Neuron (in vitro differentiated cells): ENCODE measurements at regions not wholly inside any gene's neighbourhood (a gene's known extent, or its start where the extent isn't known, plus 50 kb on each side); places are given as distances from the start of the nearest gene placed in this dataset.

Source experiments
- H2AFZ ChIP-seq: one replicate; pipeline ENCODE4 v1.6.1; 2013; ENCODE audit warnings: low read depth, mild to moderate bottlenecking, inconsistent platforms, low read length, moderate library complexity
- H3K27me3 ChIP-seq: one replicate; pipeline ENCODE4 v1.6.1; 2013; ENCODE audit warnings: low read length; ENCODE audit not compliant: insufficient read depth
- H3K36me3 ChIP-seq: one replicate; pipeline ENCODE4 v1.6.1; 2013; ENCODE audit warnings: low read length; ENCODE audit not compliant: insufficient read depth
- H3K4me1 ChIP-seq: one replicate; pipeline ENCODE4 v1.6.1; 2013; ENCODE audit warnings: low read length; ENCODE audit not compliant: insufficient read depth
- H3K4me3 ChIP-seq: 2 replicates; pipeline ENCODE4 v1.5.1; 2013; ENCODE audit warnings: mild to moderate bottlenecking, low read length, moderate library complexity
- H3K9me3 ChIP-seq: one replicate; pipeline ENCODE4 v1.6.1; 2013; ENCODE audit warnings: low read length

GRCh38 chr4:145302725-145303124 is 122.3 kb upstream of the OTUD4 start:
- H3K9me3 ChIP-seq = no peaks in the 10 kb centered on the region
- no peaks in the 10 kb centered on the region for H3K36me3 ChIP-seq
- no peaks in the 10 kb centered on the region for H3K27me3 ChIP-seq
- no peak overlapping the region for H3K4me3 ChIP-seq
- H2AFZ ChIP-seq = no peak overlapping the region
- H3K4me1 ChIP-seq = no peaks in the 10 kb centered on the region

- Histone ChIP-seq H2AFZ (no peak overlapping the region), H3K36me3 (no peaks in the 10 kb centered on the region), H3K9me3 (no peaks in the 10 kb centered on the region), H3K4me1 (no peaks in the 10 kb centered on the region), H3K4me3 (no peak overlapping the region), H3K27me3 (no peaks in the 10 kb centered on the region)
These were observed 121.1 kb upstream of the OTUD4 start for GRCh38 chr4:145301386-145302080.

GRCh38 chr4:145299380-145300076 is 119.1 kb upstream of the OTUD4 start:
- Histone ChIP-seq H3K27me3 (no peaks in the 10 kb centered on the region), H3K4me1 (no peaks in the 10 kb centered on the region), H2AFZ (no peak overlapping the region), H3K9me3 (no peaks in the 10 kb centered on the region), H3K36me3 (no peaks in the 10 kb centered on the region), H3K4me3 (no peak overlapping the region)

- H2AFZ ChIP-seq = no peak overlapping the region
- H3K27me3 ChIP-seq = no peaks in the 10 kb centered on the region
- no peaks in the 10 kb centered on the region for H3K9me3 ChIP-seq
- H3K36me3 ChIP-seq = no peaks in the 10 kb centered on the region
- no peaks in the 10 kb centered on the region for H3K4me1 ChIP-seq
- H3K4me3 ChIP-seq = no peak overlapping the region
These were observed 118.5 kb upstream of the OTUD4 start for GRCh38 chr4:145298885-145299284.

- Histone ChIP-seq H3K9me3 (no peaks in the 10 kb centered on the region), H3K27me3 (no peaks in the 10 kb centered on the region), H2AFZ (no peak overlapping the region), H3K4me3 (no peak overlapping the region), H3K4me1 (no peaks in the 10 kb centered on the region), H3K36me3 (no peaks in the 10 kb centered on the region)
These were observed 117.2 kb upstream of the OTUD4 start for GRCh38 chr4:145297556-145297955.

GRCh38 chr4:145295547-145295946 is 115.2 kb upstream of the OTUD4 start:
- Histone ChIP-seq H3K27me3 (no peaks in the 10 kb centered on the region), H2AFZ (no peak overlapping the region), H3K4me1 (no peaks in the 10 kb centered on the region), H3K4me3 (no peak overlapping the region), H3K36me3 (no peaks in the 10 kb centered on the region), H3K9me3 (no peaks in the 10 kb centered on the region)

- Histone ChIP-seq H3K27me3 (no peaks in the 10 kb centered on the region), H3K9me3 (no peaks in the 10 kb centered on the region), H3K4me3 (no peak overlapping the region), H3K36me3 (no peaks in the 10 kb centered on the region), H3K4me1 (no peaks in the 10 kb centered on the region), H2AFZ (no peak overlapping the region)
These were observed 114.7 kb upstream of the OTUD4 start for GRCh38 chr4:145295122-145295521.

GRCh38 chr4:145293658-145294057 is 113.3 kb upstream of the OTUD4 start:
- H3K4me3 ChIP-seq = no peak overlapping the region
- H3K36me3 ChIP-seq = no peaks in the 10 kb centered on the region
- no peaks in the 10 kb centered on the region for H3K9me3 ChIP-seq
- H3K27me3 ChIP-seq = no peaks in the 10 kb centered on the region
- no peak overlapping the region for H2AFZ ChIP-seq
- no peaks in the 10 kb centered on the region for H3K4me1 ChIP-seq

- no peaks in the 10 kb centered on the region for H3K36me3 ChIP-seq
- H3K27me3 ChIP-seq = no peaks in the 10 kb centered on the region
- no peaks in the 10 kb centered on the region for H3K4me1 ChIP-seq
- H3K9me3 ChIP-seq = no peaks in the 10 kb centered on the region
- no peak overlapping the region for H3K4me3 ChIP-seq
- no peak overlapping the region for H2AFZ ChIP-seq
These were observed 110.6 kb upstream of the OTUD4 start for GRCh38 chr4:145290955-145291354.

GRCh38 chr4:145289403-145290076 is 109.2 kb upstream of the OTUD4 start:
- Histone ChIP-seq H3K4me3 (no peak overlapping the region), H3K27me3 (no peaks in the 10 kb centered on the region), H3K9me3 (no peaks in the 10 kb centered on the region), H2AFZ (no peak overlapping the region), H3K4me1 (no peaks in the 10 kb centered on the region), H3K36me3 (no peaks in the 10 kb centered on the region)

- Histone ChIP-seq H3K4me1 (no peaks in the 10 kb centered on the region), H3K27me3 (no peaks in the 10 kb centered on the region), H3K4me3 (no peak overlapping the region), H2AFZ (no peak overlapping the region), H3K36me3 (no peaks in the 10 kb centered on the region), H3K9me3 (no peaks in the 10 kb centered on the region)
These were observed 107.0 kb upstream of the OTUD4 start for GRCh38 chr4:145287351-145287750.

GRCh38 chr4:145285928-145286327 is 105.5 kb upstream of the OTUD4 start:
- Histone ChIP-seq H3K9me3 (no peaks in the 10 kb centered on the region), H2AFZ (no peak overlapping the region), H3K36me3 (no peaks in the 10 kb centered on the region)

GRCh38 chr4:145283909-145284308 is 103.5 kb upstream of the OTUD4 start:
- no peaks in the 10 kb centered on the region for H3K36me3 ChIP-seq
- H3K4me3 ChIP-seq = no peak overlapping the region
- no peak overlapping the region for H2AFZ ChIP-seq
- H3K4me1 ChIP-seq = no peaks in the 10 kb centered on the region
- no peaks in the 10 kb centered on the region for H3K9me3 ChIP-seq
- H3K27me3 ChIP-seq = no peaks in the 10 kb centered on the region

More at GRCh38 chr4:145285928-145286327, 105.5 kb upstream of the OTUD4 start:
- H3K4me3 ChIP-seq = no peak overlapping the region
- H3K27me3 ChIP-seq = no peaks in the 10 kb centered on the region
- no peaks in the 10 kb centered on the region for H3K4me1 ChIP-seq
